HCT116 (cell line): ENCODE measurements at regions not wholly inside any gene's neighbourhood (a gene's known extent, or its start where the extent isn't known, plus 50 kb on each side); places are given as distances from the start of the nearest gene placed in this dataset.

Source experiments
- ATAC-seq: fragments of 200-7000 bp; cut with Tn5 transposase; 2 replicates; pipeline ENCODE4 v1.9.1; 2020; ENCODE audit warnings: mild to moderate bottlenecking, moderate library complexity
- BruUV-seq: library from RNA; stranded (reverse); fragments of 400-500 nt; replicated peaks from 2 replicates; lab custom pipeline; 2021; lab: Mats Ljungman, UMichigan
- CTCF ChIA-PET: fragments of 300-600 bp; sonication (Branson Sonifier 250); formaldehyde crosslinking; loops from one replicate; lab custom pipeline; 2021; ENCODE audit warnings: antibody characterized with exemption; lab: Charles Lee
- POLR2A ChIA-PET: fragments of 300-600, 350-600 bp; sonication (Branson Sonifier 250); formaldehyde crosslinking; loops from one replicate; lab custom pipeline; 2021; ENCODE audit warnings: antibody characterized with exemption; lab: Charles Lee
- RAD21 ChIA-PET, 2 experiments: fragments of 300-600 bp; sonication (Branson Sonifier 250); formaldehyde crosslinking; loops; one replicate each; lab custom pipeline; 2023; ENCODE audit warnings: low total read pairs in 2 of 2; ENCODE audit not compliant: uncharacterized antibody in 2 of 2, unreplicated experiment in 2 of 2, low non-redundant PET in 1 of 2; lab: Charles Lee
- DNase-seq: peaks from one replicate; pipeline ENCODE4 v3.0.0-alpha.2; 2010; ENCODE audit warnings: low read depth, low spot score
- H2AFZ ChIP-seq: fragments of 200-600 bp; shearing (Covaris generic), sonication (generic); 2 replicates; pipeline ENCODE4 v1.6.1; 2017; ENCODE audit warnings: low read depth, mixed run types, mixed read lengths, antibody characterized with exemption, low read length; ENCODE audit not compliant: poor library complexity, severe bottlenecking
- H3K27ac ChIP-seq: 2 replicates; pipeline ENCODE4 v1.5.1; 2012; ENCODE audit warnings: low read depth, low read length
- H3K27me3 ChIP-seq: fragments of 200-600 bp; sonication (generic); 2 replicates; pipeline ENCODE4 v1.6.1; 2016; ENCODE audit warnings: mixed run types, low read length, mixed read lengths; ENCODE audit not compliant: insufficient read depth
- H3K36me3 ChIP-seq, 2 experiments: fragments of 200-500 bp in 1 of 2; fragments of 200-600 bp in 1 of 2; sonication (Bioruptor generic) in 1 of 2; sonication (generic) in 1 of 2; 2 replicates each; pipeline versions ENCODE4 v1.5.1 to v1.6.1; 2014 to 2016; ENCODE audit warnings: low read length in 2 of 2, inconsistent platforms in 1 of 2, mixed read lengths in 1 of 2, mixed run types in 1 of 2; ENCODE audit not compliant: insufficient read depth in 2 of 2, control insufficient read depth in 1 of 2
- H3K4me1 ChIP-seq, 2 experiments: fragments of 200-600 bp in 1 of 2; sonication (generic) in 1 of 2; 2 replicates each; pipeline versions ENCODE4 v1.5.1 to v1.6.1; 2012 to 2017; ENCODE audit warnings: low read length in 2 of 2, inconsistent platforms in 1 of 2, mild to moderate bottlenecking in 1 of 2, mixed read lengths in 1 of 2, mixed run types in 1 of 2, moderate library complexity in 1 of 2; ENCODE audit not compliant: insufficient read depth in 2 of 2, control insufficient read depth in 1 of 2
- H3K4me2 ChIP-seq: fragments of 200-600 bp; sonication (generic); 2 replicates; pipeline ENCODE4 v1.6.1; 2017; ENCODE audit warnings: mixed run types, low read length, mixed read lengths
- H3K4me3 ChIP-seq, 2 experiments: fragments of 200-600 bp in 1 of 2; sonication (generic) in 1 of 2; replicated peaks in 1 of 2; 2 replicates each; pipeline ENCODE4 v1.5.1; 2011 to 2016; ENCODE audit warnings: low read length in 2 of 2, control low read depth in 1 of 2, low read depth in 1 of 2, mild to moderate bottlenecking in 1 of 2, mixed read lengths in 1 of 2, mixed run types in 1 of 2
- H3K79me2 ChIP-seq: fragments of 200-600 bp; sonication (generic); 2 replicates; pipeline ENCODE4 v1.6.1; 2017; ENCODE audit warnings: mild to moderate bottlenecking, mixed run types, low read length, moderate library complexity, mixed read lengths; ENCODE audit not compliant: insufficient read depth
- H3K9ac ChIP-seq: fragments of 200-600 bp; sonication (generic); 2 replicates; pipeline ENCODE4 v1.6.1; 2016; ENCODE audit warnings: low read length, mixed read lengths
- H3K9me2 ChIP-seq: fragments of 200-600 bp; sonication (generic), shearing (Covaris generic); 2 replicates; pipeline ENCODE4 v1.6.1; 2017; ENCODE audit warnings: mixed run types, mild to moderate bottlenecking, moderate library complexity; ENCODE audit not compliant: insufficient read depth
- H3K9me3 ChIP-seq, 2 experiments: fragments of 200-500 bp in 1 of 2; fragments of 200-600 bp in 1 of 2; sonication (Bioruptor generic) in 1 of 2; sonication (generic) in 1 of 2; 2 replicates each; pipeline ENCODE4 v1.6.1; 2014 to 2017; ENCODE audit warnings: low read length in 2 of 2, mixed read lengths in 2 of 2, inconsistent platforms in 1 of 2, low read depth in 1 of 2, mild to moderate bottlenecking in 1 of 2, mixed run types in 1 of 2, moderate library complexity in 1 of 2; ENCODE audit not compliant: control insufficient read depth in 1 of 2, insufficient read depth in 1 of 2
- H4K20me1 ChIP-seq: fragments of 200-600 bp; sonication (generic), shearing (Covaris generic); 2 replicates; pipeline ENCODE4 v1.6.1; 2017; ENCODE audit warnings: mixed run types, mild to moderate bottlenecking, moderate library complexity; ENCODE audit not compliant: insufficient read depth
- ATF3 ChIP-seq: IDR thresholded peaks from 2 replicates; pipeline ENCODE4 v1.6.1; 2012
- CBX3 ChIP-seq: IDR thresholded peaks from 2 replicates; pipeline ENCODE4 v1.6.1; 2012; ENCODE audit warnings: low read depth
- CTCF ChIP-seq, 3 experiments: fragments of 200-600 bp in 1 of 3; sonication (generic) in 1 of 3; IDR thresholded peaks in 2 of 3; conservative IDR thresholded peaks in 1 of 3; 2 replicates each; pipeline ENCODE4 v1.5.1; 2012 to 2017; ENCODE audit warnings: low read depth in 2 of 3, low read length in 2 of 3, antibody characterized with exemption in 1 of 3, borderline replicate concordance in 1 of 3, control low read depth in 1 of 3, mild to moderate bottlenecking in 1 of 3, mixed read lengths in 1 of 3, mixed run types in 1 of 3, moderate library complexity in 1 of 3; ENCODE audit not compliant: insufficient read depth in 1 of 3
- ELF1 ChIP-seq: IDR thresholded peaks from 2 replicates; pipeline ENCODE4 v1.6.1; 2012; ENCODE audit warnings: low read depth, borderline replicate concordance
- EZH2 ChIP-seq: fragments of 200-600 bp; sonication (generic); IDR thresholded peaks from 2 replicates; pipeline ENCODE4 v1.6.1; 2017; ENCODE audit warnings: antibody characterized with exemption, mixed run types
- EZH2phosphoT487 ChIP-seq: fragments of 200-600 bp; IDR thresholded peaks from 2 replicates; pipeline ENCODE4 v1.6.1; 2018; ENCODE audit warnings: antibody characterized with exemption, borderline replicate concordance
- MAX ChIP-seq: IDR thresholded peaks from 2 replicates; pipeline ENCODE4 v1.6.1; 2012
- POLR2AphosphoS5 ChIP-seq: IDR thresholded peaks from 2 replicates; pipeline ENCODE4 v1.6.1; 2011; ENCODE audit warnings: mild to moderate bottlenecking, low read depth, low read length, moderate library complexity
- TCF7L2 ChIP-seq: IDR thresholded peaks from 2 replicates; pipeline ENCODE4 v1.7.0; 2011; ENCODE audit warnings: borderline replicate concordance, inconsistent platforms; ENCODE audit not compliant: insufficient read depth, insufficient read length; ENCODE audit errors: extremely low read depth
- YY1 ChIP-seq: IDR thresholded peaks from 2 replicates; pipeline ENCODE4 v1.6.1; 2011; ENCODE audit warnings: low read length, low read depth, moderate library complexity, mild to moderate bottlenecking; ENCODE audit not compliant: insufficient replicate concordance; ENCODE audit errors: extremely low read depth
- ZFX ChIP-seq: fragments of 450-650 bp; IDR thresholded peaks from 2 replicates; pipeline ENCODE4 v1.6.1; 2017
- ZNF274 ChIP-seq: fragments of 200-500 bp; sonication (Bioruptor generic); IDR thresholded peaks from 2 replicates; pipeline ENCODE4 v1.6.1; 2014; ENCODE audit warnings: mild to moderate bottlenecking, low read depth, low read length, inconsistent platforms
- intact Hi-C: fragments of 100-400 bp; cut with micrococcal nuclease; formaldehyde crosslinking; loops from 2 replicates; pipeline ENCODE4 v1.10.0; 2022

DNA sequence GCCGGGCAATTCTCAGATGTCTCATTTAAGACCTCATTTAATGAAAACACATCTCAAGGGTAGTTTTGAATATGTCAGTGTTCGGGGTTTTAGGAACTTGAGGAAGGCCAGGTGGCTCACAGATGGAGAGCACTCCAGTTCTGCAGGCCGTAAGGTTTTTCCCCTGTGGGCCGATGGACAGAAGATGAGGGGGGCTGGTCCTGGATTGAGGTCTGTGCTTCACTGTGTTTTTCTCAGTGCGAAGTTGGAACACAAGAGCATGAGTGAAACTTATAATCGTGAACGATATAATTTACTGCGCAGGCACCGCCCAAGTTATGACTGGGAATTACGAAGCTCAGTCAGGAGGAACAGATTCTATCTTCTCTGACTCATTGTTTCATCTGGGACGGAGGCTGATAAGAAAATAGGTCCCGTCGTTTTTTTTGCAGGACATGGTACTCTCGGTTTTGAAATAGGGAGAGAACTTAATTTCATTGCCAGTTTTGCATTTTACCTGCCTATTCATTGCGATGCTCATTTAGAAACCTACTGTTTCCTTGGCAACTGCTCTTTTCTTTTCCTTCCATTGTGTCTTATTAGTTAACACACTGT, 591.0 kb upstream of the PFKP start:
- no peak overlapping the region for H3K9ac ChIP-seq
- H3K27me3 ChIP-seq: no peaks in the 10 kb centered on the region
- BruUV-seq: no TSS peak
- ChIA-PET RAD21 (no interaction called here), POLR2A (no interaction called here)
- no peak overlapping the region for H3K27ac ChIP-seq
- peaks cover 12 to 35% of the 10 kb centered on the region in 2 experiments; a peak in 2 of 4 replicates for H3K9me3 ChIP-seq
- no peak overlapping the region for H3K4me3 ChIP-seq
- no peak overlapping the region for H3K4me2 ChIP-seq
- ATAC-seq (no peak), DNase-seq (no peak)
- H3K36me3 ChIP-seq: no peaks in the 10 kb centered on the region
- H3K4me1 ChIP-seq: no peaks in the 10 kb centered on the region
- no peaks in the 10 kb centered on the region for H4K20me1 ChIP-seq
- no peaks in the 10 kb centered on the region for H3K79me2 ChIP-seq
- H2AFZ ChIP-seq: no peak overlapping the region
- intact Hi-C loops: no loop called here
- H3K9me2 ChIP-seq: no peaks in the 10 kb centered on the region
- TF ChIP-seq EZH2 (no peak), ZNF274 (no peak), YY1 (no peak), TCF7L2 (no peak), ELF1 (no peak), CBX3 (no peak), MAX (no peak), EZH2phosphoT487 (no peak), CTCF (IDR thresholded peaks at IDR 0.05 in 2 of 3, conservative IDR thresholded peaks at IDR 0.05 in 1 of 3; ENCODE audit: borderline replicate concordance in 1 of 3, insufficient read depth in 1 of 3, low read depth in 2 of 3, low read length in 2 of 3) (no peak), ZFX (no peak), POLR2AphosphoS5 (no peak), ATF3 (no peak)
- TF ChIP-seq, all 23 proteins: peak for 0
- CTCF ChIA-PET: no interaction called here
